ENCODE measurements at regions not wholly inside any gene's neighbourhood (a gene's known extent, or its start where the extent isn't known, plus 50 kb on each side); places are given as distances from the start of the nearest gene placed in this dataset.
"Not testable (repeated sequence)": the region's sequence is repeated elsewhere in the genome, so short reads cannot be mapped to it uniquely, and the experiment has no call there.

DNA sequence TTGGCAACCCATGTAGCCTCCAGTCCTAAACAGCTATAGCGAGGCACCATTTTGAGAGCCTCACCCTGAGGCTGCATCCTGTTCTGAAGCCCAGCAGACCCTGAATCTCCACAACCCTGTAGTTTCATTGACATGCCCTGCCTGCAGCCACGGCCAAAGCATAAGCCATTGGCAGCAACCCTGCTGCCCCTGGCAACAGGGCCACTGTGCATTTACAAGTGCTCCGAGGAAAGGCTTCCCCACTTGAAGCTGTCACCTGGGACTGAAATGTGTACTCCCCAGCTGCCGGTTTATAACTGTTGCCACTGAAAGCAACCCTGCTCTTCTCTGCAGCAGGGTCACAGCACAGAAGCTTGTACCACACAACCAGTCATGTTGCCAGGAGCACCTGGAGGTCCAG lies 124.2 kb upstream of the OLFM3 start:
- no peaks in the 10 kb centered on the region for H3K4me1 Mint-ChIP-seq (ENCODE audit: low read depth)
- DNase-seq (ENCODE audit: low spot score): no peak
- peaks cover 2% of the 10 kb centered on the region for H3K27me3 Mint-ChIP-seq (ENCODE audit: low read depth)
- no peaks in the 10 kb centered on the region for H3K9me3 Mint-ChIP-seq (ENCODE audit: low read depth)
- TF ChIP-seq, protein P1, sequence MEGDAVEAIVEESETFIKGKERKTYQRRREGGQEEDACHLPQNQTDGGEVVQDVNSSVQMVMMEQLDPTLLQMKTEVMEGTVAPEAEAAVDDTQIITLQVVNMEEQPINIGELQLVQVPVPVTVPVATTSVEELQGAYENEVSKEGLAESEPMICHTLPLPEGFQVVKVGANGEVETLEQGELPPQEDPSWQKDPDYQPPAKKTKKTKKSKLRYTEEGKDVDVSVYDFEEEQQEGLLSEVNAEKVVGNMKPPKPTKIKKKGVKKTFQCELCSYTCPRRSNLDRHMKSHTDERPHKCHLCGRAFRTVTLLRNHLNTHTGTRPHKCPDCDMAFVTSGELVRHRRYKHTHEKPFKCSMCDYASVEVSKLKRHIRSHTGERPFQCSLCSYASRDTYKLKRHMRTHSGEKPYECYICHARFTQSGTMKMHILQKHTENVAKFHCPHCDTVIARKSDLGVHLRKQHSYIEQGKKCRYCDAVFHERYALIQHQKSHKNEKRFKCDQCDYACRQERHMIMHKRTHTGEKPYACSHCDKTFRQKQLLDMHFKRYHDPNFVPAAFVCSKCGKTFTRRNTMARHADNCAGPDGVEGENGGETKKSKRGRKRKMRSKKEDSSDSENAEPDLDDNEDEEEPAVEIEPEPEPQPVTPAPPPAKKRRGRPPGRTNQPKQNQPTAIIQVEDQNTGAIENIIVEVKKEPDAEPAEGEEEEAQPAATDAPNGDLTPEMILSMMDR (IDR thresholded peaks at IDR 0.05): no peak
- H3K4me3 Mint-ChIP-seq (ENCODE audit: unreplicated experiment): no peak overlapping the region
- no peaks in the 10 kb centered on the region for H3K36me3 Mint-ChIP-seq (ENCODE audit: low read depth)
- H3K27ac Mint-ChIP-seq (ENCODE audit: unreplicated experiment): no peak overlapping the region

DNA sequence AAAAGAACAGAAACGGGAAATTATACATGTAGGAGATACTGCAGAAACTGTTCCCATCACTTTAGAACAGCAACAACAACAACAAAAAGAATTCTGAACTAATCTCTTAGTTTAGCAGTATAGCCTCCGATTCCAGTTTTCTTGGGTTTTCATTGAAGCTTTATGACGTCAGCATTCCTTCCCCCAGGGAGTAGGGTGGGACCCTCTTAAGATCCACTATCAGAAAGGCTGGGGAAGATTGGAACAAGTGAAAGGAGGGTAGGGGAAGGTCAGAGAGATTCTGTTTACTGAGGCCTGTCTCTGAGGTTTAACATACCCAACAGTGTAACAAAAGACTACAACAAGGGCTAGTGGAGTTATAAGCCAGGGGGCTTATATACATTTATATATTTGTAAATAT lies 121.4 kb upstream of the OLFM3 start:
- no peak for DNase-seq (ENCODE audit: low spot score)
- no peaks in the 10 kb centered on the region for H3K4me1 Mint-ChIP-seq (ENCODE audit: low read depth)
- TF ChIP-seq, protein P1 (IDR thresholded peaks at IDR 0.05): no peak
- H3K9me3 Mint-ChIP-seq (ENCODE audit: low read depth): no peaks in the 10 kb centered on the region
- no peak overlapping the region for H3K4me3 Mint-ChIP-seq (ENCODE audit: unreplicated experiment)
- peaks cover 2% of the 10 kb centered on the region for H3K27me3 Mint-ChIP-seq (ENCODE audit: low read depth)
- no peaks in the 10 kb centered on the region for H3K36me3 Mint-ChIP-seq (ENCODE audit: low read depth)
- H3K27ac Mint-ChIP-seq (ENCODE audit: unreplicated experiment): no peak overlapping the region

DNA sequence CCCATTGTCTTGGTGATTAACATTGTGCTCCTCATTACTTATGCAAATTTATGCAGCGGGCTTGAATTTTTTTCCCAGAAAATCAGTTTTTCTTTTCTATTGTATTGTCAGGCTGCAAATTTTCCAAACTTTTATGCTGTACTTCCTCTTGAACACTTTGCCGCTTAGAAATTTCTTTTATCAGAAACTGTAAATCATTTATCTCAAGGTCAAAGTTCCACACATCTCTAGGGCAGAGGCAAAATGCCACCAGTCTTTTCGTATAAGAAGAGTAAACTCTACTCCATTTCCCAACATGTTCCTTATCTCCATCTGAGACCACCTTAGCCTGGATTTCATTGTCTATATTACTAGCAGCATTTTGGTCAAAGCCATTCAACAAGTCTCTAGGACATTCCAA lies 113.9 kb upstream of the OLFM3 start:
- DNase-seq (ENCODE audit: low spot score): no peak
- Mint-ChIP-seq H3K27me3 (ENCODE audit: low read depth) (no peaks in the 10 kb centered on the region), H3K4me1 (ENCODE audit: low read depth) (no peaks in the 10 kb centered on the region)

DNA sequence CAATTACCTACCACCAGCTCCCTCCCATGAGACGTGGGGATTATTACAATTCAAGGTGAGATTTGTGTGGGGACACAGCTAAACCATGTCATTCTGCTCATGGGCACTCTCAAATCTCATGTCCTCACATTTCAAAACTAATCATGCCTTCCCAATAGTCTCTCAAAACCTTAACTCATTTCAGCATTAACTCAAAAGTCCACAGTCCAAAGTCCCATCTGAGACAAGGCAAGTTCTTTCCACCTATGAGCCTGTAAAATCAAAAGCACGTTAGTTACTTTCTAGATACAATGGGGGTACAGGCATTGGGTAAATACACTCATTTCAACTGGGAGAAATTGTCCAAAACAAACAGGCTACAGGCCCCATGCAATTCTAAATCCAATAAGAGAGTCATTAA lies 112.8 kb upstream of the OLFM3 start:
- not testable (repeated sequence) for H3K36me3 Mint-ChIP-seq (ENCODE audit: low read depth); H3K4me3 Mint-ChIP-seq (ENCODE audit: unreplicated experiment); DNase-seq (ENCODE audit: low spot score); H3K9me3 Mint-ChIP-seq (ENCODE audit: low read depth); H3K27me3 Mint-ChIP-seq (ENCODE audit: low read depth); H3K27ac Mint-ChIP-seq (ENCODE audit: unreplicated experiment); H3K4me1 Mint-ChIP-seq (ENCODE audit: low read depth)

More for the DNA sequence above, 113.9 kb upstream of the OLFM3 start:
- Mint-ChIP-seq H3K27ac (ENCODE audit: unreplicated experiment) (no peak overlapping the region), H3K4me3 (ENCODE audit: unreplicated experiment) (no peak overlapping the region), H3K9me3 (ENCODE audit: low read depth) (peaks cover 5% of the 10 kb centered on the region), H3K36me3 (ENCODE audit: low read depth) (no peaks in the 10 kb centered on the region)
- TF ChIP-seq, protein P1 (IDR thresholded peaks at IDR 0.05): no peak

DNA sequence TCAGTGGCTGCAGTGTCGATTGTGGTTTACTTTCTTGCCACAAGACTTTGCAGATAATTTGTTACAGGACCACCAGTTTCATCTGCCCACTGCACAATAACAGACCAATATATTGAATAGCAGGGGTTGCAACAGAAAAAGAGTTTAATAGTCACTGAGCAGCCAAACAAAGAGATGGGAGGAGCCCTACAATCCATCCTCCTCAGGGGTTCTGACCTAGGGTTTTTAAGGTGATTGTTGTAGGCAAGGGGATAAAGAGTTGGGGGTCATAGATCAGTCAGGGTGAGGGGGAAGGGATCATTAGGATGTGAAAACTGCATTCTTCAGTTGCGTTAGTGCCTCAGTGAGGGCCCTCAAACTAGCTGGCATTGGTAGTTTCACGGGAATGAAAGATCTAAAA lies 110.7 kb upstream of the OLFM3 start:
- peaks cover 2% of the 10 kb centered on the region for H3K27me3 Mint-ChIP-seq (ENCODE audit: low read depth)
- H3K4me1 Mint-ChIP-seq (ENCODE audit: low read depth): no peaks in the 10 kb centered on the region
- TF ChIP-seq, protein P1 (IDR thresholded peaks at IDR 0.05): no peak
- no peak for DNase-seq (ENCODE audit: low spot score)
- H3K4me3 Mint-ChIP-seq (ENCODE audit: unreplicated experiment): no peak overlapping the region
- no peaks in the 10 kb centered on the region for H3K36me3 Mint-ChIP-seq (ENCODE audit: low read depth)
- peaks cover 5% of the 10 kb centered on the region for H3K9me3 Mint-ChIP-seq (ENCODE audit: low read depth)
- H3K27ac Mint-ChIP-seq (ENCODE audit: unreplicated experiment): no peak overlapping the region

DNA sequence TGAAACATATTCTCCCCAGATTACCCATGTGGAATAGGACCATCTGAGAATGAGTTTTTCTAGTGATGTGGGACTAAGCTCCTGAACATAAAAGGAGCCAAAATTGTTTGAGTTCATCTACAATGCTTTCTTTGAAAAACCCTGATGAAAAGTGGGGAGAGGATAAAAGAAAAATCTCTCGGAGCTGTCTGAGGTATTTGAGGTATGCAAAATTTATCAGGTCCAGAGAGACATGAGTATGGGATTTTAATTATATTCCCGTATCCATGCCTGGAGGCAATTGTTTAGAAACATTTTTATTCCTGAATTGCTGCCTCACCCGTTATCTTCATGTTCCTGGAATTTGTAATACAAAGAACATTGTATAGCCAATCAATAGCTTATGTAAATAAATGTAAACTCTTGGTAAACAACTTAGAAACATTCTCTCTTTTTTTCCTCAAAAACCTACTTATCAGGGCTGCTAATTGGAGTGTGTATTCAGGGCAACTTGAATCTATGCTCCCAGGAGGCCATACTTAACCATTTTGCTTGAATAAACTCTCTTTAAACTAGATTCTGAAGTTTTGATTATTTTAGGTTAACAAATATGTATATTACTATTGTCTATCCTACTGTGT lies 109.3 kb upstream of the OLFM3 start:
- TF ChIP-seq, protein P1 (IDR thresholded peaks at IDR 0.05): no peak
- H3K27ac Mint-ChIP-seq (ENCODE audit: unreplicated experiment): no peak overlapping the region
- no peaks in the 10 kb centered on the region for H3K4me1 Mint-ChIP-seq (ENCODE audit: low read depth)
- H3K36me3 Mint-ChIP-seq (ENCODE audit: low read depth): no peaks in the 10 kb centered on the region
- H3K9me3 Mint-ChIP-seq (ENCODE audit: low read depth): peaks cover 5% of the 10 kb centered on the region
- H3K27me3 Mint-ChIP-seq (ENCODE audit: low read depth): peaks cover 2% of the 10 kb centered on the region
- no peak overlapping the region for H3K4me3 Mint-ChIP-seq (ENCODE audit: unreplicated experiment)
- DNase-seq (ENCODE audit: low spot score): no peak
